C4-2B (cell line): ENCODE measurements at regions not wholly inside any gene's neighbourhood (a gene's known extent, or its start where the extent isn't known, plus 50 kb on each side); places are given as distances from the start of the nearest gene placed in this dataset.

Experiments used
- ZFX ChIP-seq: fragments of 450-650 bp; IDR thresholded peaks from 2 replicates; pipeline ENCODE4 v1.6.1; 2017
- TF ChIP-seq, protein P1 (sequence below): fragments of 450-650 bp; conservative IDR thresholded peaks from 2 replicates; pipeline ENCODE4 v1.5.1; 2017; ENCODE audit warnings: mild to moderate bottlenecking

DNA sequence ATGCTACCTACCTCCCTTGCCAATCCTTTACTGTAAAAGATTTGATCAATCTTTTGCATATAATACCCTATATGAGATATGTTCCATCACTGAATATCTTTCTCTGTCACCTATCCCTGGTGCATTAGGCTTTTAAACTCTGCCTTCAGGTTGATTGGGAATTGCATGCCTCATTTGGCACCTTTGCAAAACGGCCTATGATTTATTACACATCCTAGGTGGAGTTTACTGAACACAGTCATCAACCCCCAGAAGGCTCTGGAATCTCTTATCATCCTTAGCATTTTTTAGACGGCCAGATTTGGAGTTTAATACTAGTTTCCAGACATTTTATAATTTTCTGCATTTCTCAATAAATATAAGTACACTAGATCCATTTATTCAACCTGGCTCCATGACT lies 448.4 kb upstream of the SLC10A2 start:
- TF ChIP-seq, protein P1, sequence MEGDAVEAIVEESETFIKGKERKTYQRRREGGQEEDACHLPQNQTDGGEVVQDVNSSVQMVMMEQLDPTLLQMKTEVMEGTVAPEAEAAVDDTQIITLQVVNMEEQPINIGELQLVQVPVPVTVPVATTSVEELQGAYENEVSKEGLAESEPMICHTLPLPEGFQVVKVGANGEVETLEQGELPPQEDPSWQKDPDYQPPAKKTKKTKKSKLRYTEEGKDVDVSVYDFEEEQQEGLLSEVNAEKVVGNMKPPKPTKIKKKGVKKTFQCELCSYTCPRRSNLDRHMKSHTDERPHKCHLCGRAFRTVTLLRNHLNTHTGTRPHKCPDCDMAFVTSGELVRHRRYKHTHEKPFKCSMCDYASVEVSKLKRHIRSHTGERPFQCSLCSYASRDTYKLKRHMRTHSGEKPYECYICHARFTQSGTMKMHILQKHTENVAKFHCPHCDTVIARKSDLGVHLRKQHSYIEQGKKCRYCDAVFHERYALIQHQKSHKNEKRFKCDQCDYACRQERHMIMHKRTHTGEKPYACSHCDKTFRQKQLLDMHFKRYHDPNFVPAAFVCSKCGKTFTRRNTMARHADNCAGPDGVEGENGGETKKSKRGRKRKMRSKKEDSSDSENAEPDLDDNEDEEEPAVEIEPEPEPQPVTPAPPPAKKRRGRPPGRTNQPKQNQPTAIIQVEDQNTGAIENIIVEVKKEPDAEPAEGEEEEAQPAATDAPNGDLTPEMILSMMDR: no peak
- no peak for TF ChIP-seq ZFX
